ENCODE measurements at regions not wholly inside any gene's neighbourhood (a gene's known extent, or its start where the extent isn't known, plus 50 kb on each side); places are given as distances from the start of the nearest gene placed in this dataset.

DNA sequence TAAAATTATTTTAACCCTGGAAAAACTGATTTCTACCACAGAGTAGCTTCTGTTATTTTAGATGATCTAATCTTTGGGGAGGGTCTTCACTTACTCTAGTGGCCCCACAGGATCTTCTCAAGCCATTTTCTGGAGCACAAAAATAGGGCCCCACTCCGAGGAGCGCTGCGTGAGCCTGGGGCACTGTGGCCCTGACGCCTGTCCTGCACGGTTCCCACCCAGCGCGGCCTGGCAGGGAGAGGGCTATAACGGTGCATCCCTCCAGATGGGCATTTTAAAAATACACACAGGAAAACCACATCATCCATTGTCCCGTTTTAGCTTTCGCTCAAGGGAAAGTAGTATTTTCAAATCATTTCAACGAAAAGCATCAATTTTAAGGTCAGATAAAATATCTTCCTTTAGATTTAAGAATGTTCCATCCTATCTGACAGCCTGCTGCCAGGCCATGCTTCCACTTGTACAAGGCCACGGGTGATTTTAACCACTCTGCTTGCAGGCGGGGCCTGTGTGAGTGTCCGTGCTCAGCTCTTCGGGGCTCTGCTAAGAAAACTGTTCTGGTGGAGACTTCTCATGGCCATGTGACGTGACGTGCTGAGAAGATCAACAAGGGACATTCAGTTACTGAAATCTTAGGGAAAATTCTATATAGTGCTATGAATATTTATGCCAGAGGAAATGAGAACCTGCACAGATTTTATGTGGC lies 683.8 kb upstream of the SGCG start:
- BruUV-seq (replicated peaks), result no TSS peak
- in situ Hi-C loops (cut with HindIII; ENCODE audit: low pct_unique_long_range_greater_than_20kb, low sequenced_read_pairs), result no loop called here
- Histone ChIP-seq H3K9me3 (ENCODE audit: control insufficient read depth, insufficient read depth, low read depth, low read length) (no peaks in the 10 kb centered on the region), H3K4me1 (ENCODE audit: control insufficient read depth, insufficient read depth, low read length) (no peaks in the 10 kb centered on the region), H3K27ac (ENCODE audit: low read length) (no peak overlapping the region), H3K27me3 (ENCODE audit: control insufficient read depth, insufficient read depth, low read length) (no peaks in the 10 kb centered on the region), H3K4me3 (ENCODE audit: low read depth in 2 of 2, low read length in 2 of 2) (no peak overlapping the region), H3K36me3 (ENCODE audit: control insufficient read depth, insufficient read depth, low read length) (no peaks in the 10 kb centered on the region)
- ChIA-PET POLR2A (no interaction called here), CTCF (no interaction called here)
- no peak for ATAC-seq
- TF ChIP-seq SIN3A (IDR thresholded peaks at IDR 0.05; ENCODE audit: borderline replicate concordance, insufficient read depth, low read depth, low read length), result no peak
- TF ChIP-seq REST (IDR thresholded peaks at IDR 0.05; ENCODE audit: insufficient read depth in 1 of 2, low read depth in 2 of 2, low read length in 1 of 2), result no peak
- TF ChIP-seq, protein P1, sequence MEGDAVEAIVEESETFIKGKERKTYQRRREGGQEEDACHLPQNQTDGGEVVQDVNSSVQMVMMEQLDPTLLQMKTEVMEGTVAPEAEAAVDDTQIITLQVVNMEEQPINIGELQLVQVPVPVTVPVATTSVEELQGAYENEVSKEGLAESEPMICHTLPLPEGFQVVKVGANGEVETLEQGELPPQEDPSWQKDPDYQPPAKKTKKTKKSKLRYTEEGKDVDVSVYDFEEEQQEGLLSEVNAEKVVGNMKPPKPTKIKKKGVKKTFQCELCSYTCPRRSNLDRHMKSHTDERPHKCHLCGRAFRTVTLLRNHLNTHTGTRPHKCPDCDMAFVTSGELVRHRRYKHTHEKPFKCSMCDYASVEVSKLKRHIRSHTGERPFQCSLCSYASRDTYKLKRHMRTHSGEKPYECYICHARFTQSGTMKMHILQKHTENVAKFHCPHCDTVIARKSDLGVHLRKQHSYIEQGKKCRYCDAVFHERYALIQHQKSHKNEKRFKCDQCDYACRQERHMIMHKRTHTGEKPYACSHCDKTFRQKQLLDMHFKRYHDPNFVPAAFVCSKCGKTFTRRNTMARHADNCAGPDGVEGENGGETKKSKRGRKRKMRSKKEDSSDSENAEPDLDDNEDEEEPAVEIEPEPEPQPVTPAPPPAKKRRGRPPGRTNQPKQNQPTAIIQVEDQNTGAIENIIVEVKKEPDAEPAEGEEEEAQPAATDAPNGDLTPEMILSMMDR (IDR thresholded peaks at IDR 0.05), result no peak
- TF ChIP-seq POLR2AphosphoS5 (IDR thresholded peaks at IDR 0.05; ENCODE audit: low read depth, low read length), result no peak
- TF ChIP-seq TCF7L2 (IDR thresholded peaks at IDR 0.05; ENCODE audit: low read depth, low read length), result no peak
- DNase-seq (ENCODE audit: low read depth, low spot score), result no peak
- intact Hi-C loops (cut with micrococcal nuclease; ENCODE audit: unreplicated experiment), result no loop called here

DNA sequence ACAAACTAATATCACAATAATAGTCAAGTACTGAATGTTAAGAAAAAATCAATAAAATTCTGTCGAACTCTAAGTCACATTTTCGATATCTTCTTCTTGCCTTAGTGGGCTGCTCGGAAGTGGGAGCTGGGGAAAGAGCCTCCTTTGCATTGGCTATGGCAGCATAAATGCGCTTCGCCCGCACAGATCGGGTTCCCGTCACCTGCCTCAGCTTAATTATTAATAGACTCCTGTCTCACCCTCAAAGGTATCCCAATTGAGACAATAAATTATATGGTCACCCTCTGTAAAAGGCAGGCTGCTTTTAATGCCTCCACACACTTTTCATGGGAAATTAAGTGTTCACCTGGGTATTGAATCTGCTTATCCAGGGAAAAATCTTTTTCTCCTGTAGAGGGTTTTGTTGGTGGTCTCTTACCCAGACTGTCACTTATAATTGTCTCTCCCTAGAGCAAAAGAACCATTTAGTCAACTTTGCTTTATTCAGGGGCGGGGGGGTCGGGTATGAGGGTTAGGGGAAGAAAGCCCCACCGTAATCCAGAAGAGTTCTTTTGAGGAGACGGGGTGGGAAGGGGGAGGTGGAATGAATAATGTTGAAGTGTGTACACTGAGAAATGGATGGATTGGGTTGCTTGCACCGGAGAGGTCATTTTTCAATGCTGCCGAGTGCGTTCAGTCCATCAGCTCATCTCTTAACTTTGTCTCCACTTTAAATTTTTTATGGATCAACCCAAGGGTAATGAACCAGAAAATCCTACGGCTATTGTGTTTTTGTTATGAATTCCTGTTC lies 682.6 kb upstream of the SGCG start:
- no peak for ATAC-seq
- Histone ChIP-seq H3K9me3 (ENCODE audit: control insufficient read depth, insufficient read depth, low read depth, low read length) (no peaks in the 10 kb centered on the region), H3K4me1 (ENCODE audit: control insufficient read depth, insufficient read depth, low read length) (no peaks in the 10 kb centered on the region), H3K36me3 (ENCODE audit: control insufficient read depth, insufficient read depth, low read length) (no peaks in the 10 kb centered on the region), H3K27me3 (ENCODE audit: control insufficient read depth, insufficient read depth, low read length) (no peaks in the 10 kb centered on the region), H3K4me3 (ENCODE audit: low read depth in 2 of 2, low read length in 2 of 2) (peak overlapping the region; percentile 15 to 32), H3K27ac (ENCODE audit: low read length) (no peak overlapping the region)
- intact Hi-C loops (cut with micrococcal nuclease; ENCODE audit: unreplicated experiment), result no loop called here
- in situ Hi-C loops (cut with HindIII; ENCODE audit: low pct_unique_long_range_greater_than_20kb, low sequenced_read_pairs), result no loop called here
- no TSS peak for BruUV-seq (replicated peaks)
- TF ChIP-seq, protein P1 (IDR thresholded peaks at IDR 0.05), result no peak
- TF ChIP-seq SIN3A (IDR thresholded peaks at IDR 0.05; ENCODE audit: borderline replicate concordance, insufficient read depth, low read depth, low read length) (no peak), REST (IDR thresholded peaks at IDR 0.05; ENCODE audit: insufficient read depth in 1 of 2, low read depth in 2 of 2, low read length in 1 of 2) (no peak)
- CTCF ChIA-PET, result no interaction called here
- POLR2A ChIA-PET, result no interaction called here
- no peak for DNase-seq (ENCODE audit: low read depth, low spot score)
